Activated gamma-delta T cell treated with anti-CD3 and anti-CD28 coated beads, Interleukin-2, amount 50 U/mL, for 16 hours (primary cell): ENCODE measurements at regions not wholly inside any gene's neighbourhood (a gene's known extent, or its start where the extent isn't known, plus 50 kb on each side); places are given as distances from the start of the nearest gene placed in this dataset.
"Not testable (repeated sequence)": the region's sequence is repeated elsewhere in the genome, so short reads cannot be mapped to it uniquely, and the experiment has no call there.

ENCODE experiments used
- DNase-seq: peaks from one replicate; pipeline ENCODE4 v3.0.0-alpha.2; 2020; ENCODE audit warnings: low read depth

- no peak for DNase-seq
These were observed 254.3 kb downstream of the SOX4 start for GRCh38 chr6:21847711-21848480.

- no peak for DNase-seq
These were observed 257.1 kb downstream of the SOX4 start for GRCh38 chr6:21850691-21851090.

- no peak for DNase-seq
These were observed 262.4 kb downstream of the SOX4 start for GRCh38 chr6:21855811-21856455.

GRCh38 chr6:21856456-21856825 is 262.9 kb downstream of the SOX4 start:
- no peak for DNase-seq

GRCh38 chr6:21856844-21857243 is 263.3 kb downstream of the SOX4 start:
- DNase-seq, result no peak

- no peak for DNase-seq
These were observed 264.5 kb downstream of the SOX4 start for GRCh38 chr6:21858076-21858475.

GRCh38 chr6:21859193-21859735 is 265.7 kb downstream of the SOX4 start:
- DNase-seq, result no peak

GRCh38 chr6:21861942-21862341 is 268.4 kb downstream of the SOX4 start:
- no peak for DNase-seq

GRCh38 chr6:21864206-21864605 is 270.7 kb downstream of the SOX4 start:
- DNase-seq, result no peak

GRCh38 chr6:21868226-21868625 is 274.7 kb downstream of the SOX4 start:
- DNase-seq, result no peak

- no peak for DNase-seq
These were observed 275.7 kb downstream of the SOX4 start for GRCh38 chr6:21869085-21869771.

- DNase-seq, result no peak
These were observed 276.7 kb downstream of the SOX4 start for GRCh38 chr6:21870076-21870730.

- DNase-seq, result no peak
These were observed 278.3 kb downstream of the SOX4 start for GRCh38 chr6:21871831-21872230.

- DNase-seq, result no peak
These were observed 279.2 kb downstream of the SOX4 start for GRCh38 chr6:21872749-21873148.

- no peak for DNase-seq
These were observed 280.0 kb downstream of the SOX4 start for GRCh38 chr6:21873562-21873961.

- no peak for DNase-seq
These were observed 280.8 kb downstream of the SOX4 start for GRCh38 chr6:21874372-21874771.

GRCh38 chr6:21877037-21877436 is 283.5 kb downstream of the SOX4 start:
- not testable (repeated sequence) for DNase-seq

- not testable (repeated sequence) for DNase-seq
These were observed 286.7 kb downstream of the SOX4 start for GRCh38 chr6:21880249-21880648.

- DNase-seq, result no peak
These were observed 288.5 kb downstream of the SOX4 start for GRCh38 chr6:21881969-21882465.

- no peak for DNase-seq
These were observed 290.2 kb downstream of the SOX4 start for GRCh38 chr6:21883595-21884328.

GRCh38 chr6:21885111-21885510 is 291.6 kb downstream of the SOX4 start:
- no peak for DNase-seq
